ENCODE measurements at regions not wholly inside any gene's neighbourhood (a gene's known extent, or its start where the extent isn't known, plus 50 kb on each side); places are given as distances from the start of the nearest gene placed in this dataset.
"Not testable (repeated sequence)": the region's sequence is repeated elsewhere in the genome, so short reads cannot be mapped to it uniquely, and the experiment has no call there.

DNA sequence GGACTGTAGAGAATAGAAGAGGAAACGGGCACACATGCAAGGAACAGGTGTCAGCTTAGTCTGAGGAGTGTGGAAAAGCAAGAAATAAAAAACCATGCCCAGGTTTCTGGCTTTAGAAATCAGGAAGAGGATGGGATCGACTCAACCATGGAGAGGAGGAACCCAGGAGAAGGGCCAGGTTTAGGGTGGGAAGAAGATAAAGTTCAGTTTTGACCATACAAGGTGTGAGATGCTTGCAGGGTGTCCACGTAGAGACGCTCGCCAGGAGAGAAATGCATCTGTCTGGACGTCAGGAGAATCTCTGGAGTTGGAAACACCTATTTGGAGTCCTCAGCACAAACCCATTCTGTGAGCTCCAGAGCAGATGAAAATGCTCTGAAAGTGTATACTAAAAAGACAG lies 275.1 kb downstream of the CYRIA start:
- no peaks in the 10 kb centered on the region for H3K36me3 ChIP-seq (ENCODE audit: insufficient read depth, low read length)
- H3K4me1 ChIP-seq (ENCODE audit: insufficient read depth, low read length, poor library complexity, severe bottlenecking), result no peaks in the 10 kb centered on the region
- H3K4me2 ChIP-seq (ENCODE audit: low read depth, low read length, poor library complexity, severe bottlenecking), result no peak overlapping the region
- no peaks in the 10 kb centered on the region for H3F3A ChIP-seq (ENCODE audit: low read depth)
- H3K27me3 ChIP-seq (ENCODE audit: insufficient read depth, low read length, poor library complexity, severe bottlenecking), result no peaks in the 10 kb centered on the region
- no peaks in the 10 kb centered on the region for H4K20me1 ChIP-seq (ENCODE audit: insufficient read depth, low read length, poor library complexity, severe bottlenecking)
- H3K9me3 ChIP-seq (ENCODE audit: insufficient read depth, low read depth, low read length), result no peaks in the 10 kb centered on the region
- TF ChIP-seq CTCF (conservative IDR thresholded peaks at IDR 0.05; ENCODE audit: low read length) (no peak), EZH2phosphoT487 (IDR thresholded peaks at IDR 0.05; ENCODE audit: borderline replicate concordance) (no peak)
- H2AFZ ChIP-seq (ENCODE audit: low read length), result no peak overlapping the region
- H3K79me2 ChIP-seq (ENCODE audit: insufficient read depth, low read length), result no peaks in the 10 kb centered on the region
- H3K9me2 ChIP-seq (replicated peaks; ENCODE audit: low read depth, low read length), result no peaks in the 10 kb centered on the region
- no peak overlapping the region for H3K4me3 ChIP-seq (ENCODE audit: low read length, poor library complexity, severe bottlenecking)
- H3K9ac ChIP-seq (ENCODE audit: low read depth, low read length, poor library complexity, severe bottlenecking), result no peak overlapping the region

DNA sequence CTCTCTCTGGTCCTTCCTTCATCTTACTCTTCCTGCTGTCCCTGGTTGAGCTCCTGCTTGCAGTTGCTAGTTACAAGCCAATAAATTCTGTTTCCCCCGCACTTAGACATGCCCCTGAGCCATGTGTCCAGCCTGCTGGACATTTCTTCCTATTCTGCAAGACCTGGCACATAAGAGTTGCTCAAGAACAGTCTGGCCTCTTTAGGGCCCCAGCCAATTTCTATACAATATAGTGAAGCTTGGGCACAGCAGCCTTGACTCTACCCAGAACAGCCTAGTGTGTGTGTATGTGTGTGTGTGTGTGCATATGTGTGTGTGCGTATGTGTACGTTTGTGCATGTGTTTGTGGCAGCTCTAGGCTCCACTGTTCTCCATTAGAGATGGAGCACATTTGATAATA lies 276.0 kb downstream of the CYRIA start:
- Histone ChIP-seq H3K27me3 (ENCODE audit: insufficient read depth, low read length, poor library complexity, severe bottlenecking) (no peaks in the 10 kb centered on the region), H3K4me1 (ENCODE audit: insufficient read depth, low read length, poor library complexity, severe bottlenecking) (no peaks in the 10 kb centered on the region), H3F3A (ENCODE audit: low read depth) (no peaks in the 10 kb centered on the region), H2AFZ (ENCODE audit: low read length) (no peak overlapping the region), H3K36me3 (ENCODE audit: insufficient read depth, low read length) (no peaks in the 10 kb centered on the region), H3K9ac (ENCODE audit: low read depth, low read length, poor library complexity, severe bottlenecking) (no peak overlapping the region), H3K79me2 (ENCODE audit: insufficient read depth, low read length) (no peaks in the 10 kb centered on the region), H3K4me2 (ENCODE audit: low read depth, low read length, poor library complexity, severe bottlenecking) (no peak overlapping the region), H3K4me3 (ENCODE audit: low read length, poor library complexity, severe bottlenecking) (no peak overlapping the region), H3K9me2 (replicated peaks; ENCODE audit: low read depth, low read length) (no peaks in the 10 kb centered on the region), H3K9me3 (ENCODE audit: insufficient read depth, low read depth, low read length) (no peaks in the 10 kb centered on the region), H4K20me1 (ENCODE audit: insufficient read depth, low read length, poor library complexity, severe bottlenecking) (no peaks in the 10 kb centered on the region)
- TF ChIP-seq EZH2phosphoT487 (IDR thresholded peaks at IDR 0.05; ENCODE audit: borderline replicate concordance) (no peak), CTCF (conservative IDR thresholded peaks at IDR 0.05; ENCODE audit: low read length) (no peak)

- not testable (repeated sequence) for H3F3A ChIP-seq (ENCODE audit: low read depth); H3K36me3 ChIP-seq (ENCODE audit: insufficient read depth, low read length); H3K4me1 ChIP-seq (ENCODE audit: insufficient read depth, low read length, poor library complexity, severe bottlenecking); H3K79me2 ChIP-seq (ENCODE audit: insufficient read depth, low read length); H3K9ac ChIP-seq (ENCODE audit: low read depth, low read length, poor library complexity, severe bottlenecking); H3K4me2 ChIP-seq (ENCODE audit: low read depth, low read length, poor library complexity, severe bottlenecking); H4K20me1 ChIP-seq (ENCODE audit: insufficient read depth, low read length, poor library complexity, severe bottlenecking); H2AFZ ChIP-seq (ENCODE audit: low read length); H3K9me2 ChIP-seq (replicated peaks; ENCODE audit: low read depth, low read length); H3K27me3 ChIP-seq (ENCODE audit: insufficient read depth, low read length, poor library complexity, severe bottlenecking); H3K9me3 ChIP-seq (ENCODE audit: insufficient read depth, low read depth, low read length); H3K4me3 ChIP-seq (ENCODE audit: low read length, poor library complexity, severe bottlenecking)
Measured at GRCh38 chr2:16388199-16388830, 277.3 kb downstream of the CYRIA start.

GRCh38 chr2:16387461-16387984 lies 278.1 kb downstream of the CYRIA start:
- Histone ChIP-seq H3K79me2 (ENCODE audit: insufficient read depth, low read length) (no peaks in the 10 kb centered on the region), H3K9me3 (ENCODE audit: insufficient read depth, low read depth, low read length) (no peaks in the 10 kb centered on the region), H2AFZ (ENCODE audit: low read length) (no peak overlapping the region), H3K4me3 (ENCODE audit: low read length, poor library complexity, severe bottlenecking) (no peak overlapping the region), H3K9me2 (replicated peaks; ENCODE audit: low read depth, low read length) (no peaks in the 10 kb centered on the region), H4K20me1 (ENCODE audit: insufficient read depth, low read length, poor library complexity, severe bottlenecking) (no peaks in the 10 kb centered on the region), H3K36me3 (ENCODE audit: insufficient read depth, low read length) (no peaks in the 10 kb centered on the region), H3K9ac (ENCODE audit: low read depth, low read length, poor library complexity, severe bottlenecking) (no peak overlapping the region), H3K4me1 (ENCODE audit: insufficient read depth, low read length, poor library complexity, severe bottlenecking) (no peaks in the 10 kb centered on the region), H3K4me2 (ENCODE audit: low read depth, low read length, poor library complexity, severe bottlenecking) (no peak overlapping the region), H3K27me3 (ENCODE audit: insufficient read depth, low read length, poor library complexity, severe bottlenecking) (no peaks in the 10 kb centered on the region), H3F3A (ENCODE audit: low read depth) (no peaks in the 10 kb centered on the region)
- TF ChIP-seq EZH2phosphoT487 (IDR thresholded peaks at IDR 0.05; ENCODE audit: borderline replicate concordance), result no peak
- no peak for TF ChIP-seq CTCF (conservative IDR thresholded peaks at IDR 0.05; ENCODE audit: low read length)
